ENCODE measurements at regions not wholly inside any gene's neighbourhood (a gene's known extent, or its start where the extent isn't known, plus 50 kb on each side); places are given as distances from the start of the nearest gene placed in this dataset.

- no peaks in the 10 kb centered on the region for H3K36me3 Mint-ChIP-seq (ENCODE audit: low read depth)
These were observed 72.7 kb downstream of the NAA11 start for GRCh38 chr4:79253168-79253567.

GRCh38 chr4:79250887-79251286 lies 75.0 kb downstream of the NAA11 start:
- Mint-ChIP-seq H3K27ac (no peak overlapping the region), H3K4me1 (ENCODE audit: low read depth) (no peaks in the 10 kb centered on the region)
- no peak for ATAC-seq (ENCODE audit: poor library complexity)

More at GRCh38 chr4:79253168-79253567, 72.7 kb downstream of the NAA11 start:
- no peak overlapping the region for H3K27ac Mint-ChIP-seq
- no peaks in the 10 kb centered on the region for H3K27me3 ChIP-seq (ENCODE audit: control insufficient read depth in 1 of 2, insufficient read depth in 2 of 2, low read length in 2 of 2)
- no peak for ATAC-seq (ENCODE audit: poor library complexity)
- intact Hi-C loops (cut with DNase I, micrococcal nuclease) = no loop called here
- H3K9me3 ChIP-seq (ENCODE audit: control insufficient read depth in 1 of 2, insufficient read depth in 1 of 2, low read length in 2 of 2) = peaks cover 0 to 18% of the 10 kb centered on the region in 2 experiments
- POLR2A ChIA-PET = no interaction called here
- H3K4me1 ChIP-seq (ENCODE audit: insufficient read depth, low read length) = no peaks in the 10 kb centered on the region
- H3K4me3 ChIP-seq (ENCODE audit: low read length) = no peak overlapping the region
- no peak for DNase-seq
- CTCF ChIA-PET = no interaction called here
- H3K4me1 Mint-ChIP-seq (ENCODE audit: low read depth) = no peaks in the 10 kb centered on the region
- no peak for TF ChIP-seq CTCF (IDR thresholded peaks at IDR 0.05)
- H3K36me3 ChIP-seq (ENCODE audit: insufficient read depth, low read length) = no peaks in the 10 kb centered on the region
- no peaks in the 10 kb centered on the region for H3K27me3 Mint-ChIP-seq
- no peaks in the 10 kb centered on the region for H3K9me3 Mint-ChIP-seq
- H3K27ac ChIP-seq (ENCODE audit: low read depth in 1 of 2, low read length in 2 of 2) = no peak overlapping the region
- no peak overlapping the region for H3K4me3 Mint-ChIP-seq

DNA sequence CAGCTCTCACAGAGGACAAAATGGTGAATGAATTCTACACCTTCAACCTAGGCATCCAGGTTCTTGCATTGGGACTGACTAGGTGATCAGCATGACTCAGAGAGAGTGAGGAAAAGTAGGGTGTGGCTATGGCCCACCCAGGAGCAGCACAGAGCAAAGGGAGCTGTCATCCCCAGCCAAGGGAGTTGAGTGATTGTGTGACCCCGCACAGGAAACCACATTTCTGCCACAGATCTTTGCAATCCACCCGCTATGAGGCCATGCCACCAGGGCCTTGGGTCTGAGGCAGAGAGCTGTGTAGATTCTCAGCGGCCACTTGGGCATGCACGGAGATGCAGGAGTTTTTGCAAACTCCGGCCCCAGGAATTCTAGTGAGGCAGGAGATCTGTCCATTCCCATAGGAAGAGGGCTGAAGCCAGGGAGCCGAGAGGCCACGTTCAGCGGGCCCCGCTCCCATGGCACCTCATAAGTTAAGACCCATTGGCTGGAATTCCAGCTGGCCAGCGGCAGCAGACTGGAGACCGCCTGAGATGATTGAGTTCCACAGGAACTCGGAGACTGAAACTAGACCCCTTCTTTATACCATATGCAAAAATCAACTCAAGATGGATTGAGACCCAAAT lies 75.9 kb downstream of the NAA11 start:
- Histone ChIP-seq H3K4me1 (ENCODE audit: insufficient read depth, low read length) (no peaks in the 10 kb centered on the region), H3K27me3 (ENCODE audit: control insufficient read depth in 1 of 2, insufficient read depth in 2 of 2, low read length in 2 of 2) (no peaks in the 10 kb centered on the region), H3K9me3 (ENCODE audit: control insufficient read depth in 1 of 2, insufficient read depth in 1 of 2, low read length in 2 of 2) (peaks cover 0 to 29% of the 10 kb centered on the region in 2 experiments), H3K27ac (ENCODE audit: low read depth in 1 of 2, low read length in 2 of 2) (no peak overlapping the region), H3K4me3 (ENCODE audit: low read length) (no peak overlapping the region), H3K36me3 (ENCODE audit: insufficient read depth, low read length) (no peaks in the 10 kb centered on the region)
- ATAC-seq (ENCODE audit: poor library complexity) (no peak), DNase-seq (no peak)
- Mint-ChIP-seq H3K9me3 (no peaks in the 10 kb centered on the region), H3K4me3 (no peak overlapping the region), H3K27me3 (peaks cover 4% of the 10 kb centered on the region), H3K36me3 (ENCODE audit: low read depth) (no peaks in the 10 kb centered on the region), H3K4me1 (ENCODE audit: low read depth) (no peaks in the 10 kb centered on the region), H3K27ac (no peak overlapping the region)
- TF ChIP-seq CTCF (IDR thresholded peaks at IDR 0.05) = no peak
- intact Hi-C loops (cut with DNase I, micrococcal nuclease) = no loop called here
- ChIA-PET CTCF (no interaction called here), POLR2A (no interaction called here)

More at GRCh38 chr4:79250887-79251286, 75.0 kb downstream of the NAA11 start:
- Mint-ChIP-seq H3K4me3 (no peak overlapping the region), H3K36me3 (ENCODE audit: low read depth) (no peaks in the 10 kb centered on the region), H3K27me3 (peaks cover 4% of the 10 kb centered on the region), H3K9me3 (no peaks in the 10 kb centered on the region)
- intact Hi-C loops (cut with DNase I, micrococcal nuclease) = no loop called here
- Histone ChIP-seq H3K36me3 (ENCODE audit: insufficient read depth, low read length) (no peaks in the 10 kb centered on the region), H3K27ac (ENCODE audit: low read depth in 1 of 2, low read length in 2 of 2) (no peak overlapping the region), H3K27me3 (ENCODE audit: control insufficient read depth in 1 of 2, insufficient read depth in 2 of 2, low read length in 2 of 2) (no peaks in the 10 kb centered on the region), H3K4me1 (ENCODE audit: insufficient read depth, low read length) (no peaks in the 10 kb centered on the region), H3K9me3 (ENCODE audit: control insufficient read depth in 1 of 2, insufficient read depth in 1 of 2, low read length in 2 of 2) (peaks cover 0 to 21% of the 10 kb centered on the region in 2 experiments), H3K4me3 (ENCODE audit: low read length) (no peak overlapping the region)
- ChIA-PET CTCF (no interaction called here), POLR2A (no interaction called here)
- no peak for DNase-seq
- no peak for TF ChIP-seq CTCF (IDR thresholded peaks at IDR 0.05)
